ENCODE measurements at regions not wholly inside any gene's neighbourhood (a gene's known extent, or its start where the extent isn't known, plus 50 kb on each side); places are given as distances from the start of the nearest gene placed in this dataset.

GRCh38 chr16:5642011-5642410 lies 544.4 kb upstream of the EEF2KMT start:
- TF ChIP-seq ZC3H10 (CRISPR knock-in tag; IDR thresholded peaks at IDR 0.05) (no peak), ZFP3 (CRISPR knock-in tag; IDR thresholded peaks at IDR 0.05) (no peak), CSRNP3 (CRISPR knock-in tag; IDR thresholded peaks at IDR 0.05) (no peak), PATZ1 (CRISPR knock-in tag; IDR thresholded peaks at IDR 0.05; ENCODE audit: borderline replicate concordance) (no peak), CREB5 (CRISPR knock-in tag; IDR thresholded peaks at IDR 0.05; ENCODE audit: low read depth) (no peak), PPARA (CRISPR knock-in tag; IDR thresholded peaks at IDR 0.05; ENCODE audit: borderline replicate concordance) (no peak), ARNTL (CRISPR knock-in tag; IDR thresholded peaks at IDR 0.05; ENCODE audit: borderline replicate concordance, low read depth) (no peak)

Data from SK-N-SH treated with all-trans-retinoic acid at 6 μM for 48 hours (cell line).